Fibroblast of lung (primary cell): ENCODE measurements at regions not wholly inside any gene's neighbourhood (a gene's known extent, or its start where the extent isn't known, plus 50 kb on each side); places are given as distances from the start of the nearest gene placed in this dataset.

ENCODE experiments used
- DNase-seq, 2 donors: peaks; one replicate each; pipeline versions ENCODE4 v3.0.0 to v3.0.0-alpha.2; 2010; ENCODE audit warnings: low read depth in 2 of 2
- H2AFZ ChIP-seq: 2 replicates; pipeline ENCODE4 v1.5.1; 2012; ENCODE audit warnings: low read length, control low read depth, inconsistent platforms
- H3K27ac ChIP-seq: 2 replicates; pipeline ENCODE4 v1.5.1; 2011; ENCODE audit warnings: low read length, control low read depth; ENCODE audit not compliant: insufficient read depth
- H3K27me3 ChIP-seq: 2 replicates; pipeline ENCODE4 v1.5.1; 2011; ENCODE audit warnings: mild to moderate bottlenecking, low read length; ENCODE audit not compliant: control insufficient read depth, insufficient read depth
- H3K36me3 ChIP-seq: 2 replicates; pipeline ENCODE4 v1.5.1; 2011; ENCODE audit warnings: low read length; ENCODE audit not compliant: control insufficient read depth, insufficient read depth
- H3K4me1 ChIP-seq: 2 replicates; pipeline ENCODE4 v1.5.1; 2011; ENCODE audit warnings: low read length; ENCODE audit not compliant: control insufficient read depth, insufficient read depth; ENCODE audit errors: extremely low read depth
- H3K4me2 ChIP-seq: 2 replicates; pipeline ENCODE4 v1.5.1; 2011; ENCODE audit warnings: low read length, control low read depth; ENCODE audit not compliant: insufficient read depth; ENCODE audit errors: extremely low read depth
- H3K4me3 ChIP-seq, 4 experiments: fragments of 200-600 bp in 1 of 4; sonication (generic) in 1 of 4; replicated peaks in 1 of 4; 2 replicates each; pipeline ENCODE4 v1.5.1; 2011 to 2016; ENCODE audit warnings: low read length in 4 of 4, low read depth in 3 of 4, mild to moderate bottlenecking in 3 of 4, control low read depth in 2 of 4, inconsistent platforms in 1 of 4, mixed read lengths in 1 of 4; ENCODE audit not compliant: insufficient read depth in 1 of 4; ENCODE audit errors: control extremely low read depth in 1 of 4
- H3K79me2 ChIP-seq: 2 replicates; pipeline ENCODE4 v1.5.1; 2012; ENCODE audit warnings: mild to moderate bottlenecking, low read length, inconsistent platforms; ENCODE audit not compliant: control insufficient read depth, insufficient read depth
- H3K9ac ChIP-seq: 2 replicates; pipeline ENCODE4 v1.5.1; 2011; ENCODE audit warnings: mild to moderate bottlenecking, low read length, control low read depth; ENCODE audit not compliant: insufficient read depth
- H3K9me3 ChIP-seq: 2 replicates; pipeline ENCODE4 v1.5.1; 2012; ENCODE audit warnings: low read depth, low read length; ENCODE audit not compliant: control insufficient read depth, insufficient read depth
- H4K20me1 ChIP-seq: 2 replicates; pipeline ENCODE4 v1.5.1; 2011; ENCODE audit warnings: low read length; ENCODE audit not compliant: control insufficient read depth, insufficient read depth; ENCODE audit errors: extremely low read depth
- EZH2 ChIP-seq: IDR thresholded peaks from 2 replicates; pipeline ENCODE4 v1.5.1; 2012; ENCODE audit warnings: low read length, control low read depth, mild to moderate bottlenecking; ENCODE audit errors: missing control alignments
- TF ChIP-seq, protein P1 (sequence below), 2 donors: IDR thresholded peaks in 1 of 2; conservative IDR thresholded peaks in 1 of 2; 1 replicate in 1 of 2; 2 replicates in 1 of 2; pipeline ENCODE4 v1.5.1; 2011 to 2012; ENCODE audit warnings: low read length in 2 of 2, control low read depth in 1 of 2, inconsistent platforms in 1 of 2, low read depth in 1 of 2, mild to moderate bottlenecking in 1 of 2

DNA sequence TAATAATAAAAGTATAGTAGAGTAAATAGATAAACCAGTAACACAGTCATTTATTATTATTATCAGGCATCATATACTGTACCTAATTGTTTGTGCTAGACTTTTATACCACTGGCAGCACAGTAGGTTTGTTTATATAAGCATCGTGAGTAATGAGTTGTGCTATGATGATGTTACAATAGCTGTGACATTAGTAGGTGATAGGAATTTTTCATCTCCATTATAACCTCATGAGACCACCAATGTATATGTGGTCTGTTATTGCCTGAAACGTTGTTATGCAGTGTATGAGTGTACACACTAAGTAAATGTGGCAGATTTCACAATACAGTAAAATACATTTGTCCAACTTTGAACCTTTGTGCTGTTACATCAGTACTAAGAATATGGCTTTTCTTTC, 72.7 kb upstream of the SPATA31D4 start:
- H3K27ac ChIP-seq: no peak overlapping the region

DNA sequence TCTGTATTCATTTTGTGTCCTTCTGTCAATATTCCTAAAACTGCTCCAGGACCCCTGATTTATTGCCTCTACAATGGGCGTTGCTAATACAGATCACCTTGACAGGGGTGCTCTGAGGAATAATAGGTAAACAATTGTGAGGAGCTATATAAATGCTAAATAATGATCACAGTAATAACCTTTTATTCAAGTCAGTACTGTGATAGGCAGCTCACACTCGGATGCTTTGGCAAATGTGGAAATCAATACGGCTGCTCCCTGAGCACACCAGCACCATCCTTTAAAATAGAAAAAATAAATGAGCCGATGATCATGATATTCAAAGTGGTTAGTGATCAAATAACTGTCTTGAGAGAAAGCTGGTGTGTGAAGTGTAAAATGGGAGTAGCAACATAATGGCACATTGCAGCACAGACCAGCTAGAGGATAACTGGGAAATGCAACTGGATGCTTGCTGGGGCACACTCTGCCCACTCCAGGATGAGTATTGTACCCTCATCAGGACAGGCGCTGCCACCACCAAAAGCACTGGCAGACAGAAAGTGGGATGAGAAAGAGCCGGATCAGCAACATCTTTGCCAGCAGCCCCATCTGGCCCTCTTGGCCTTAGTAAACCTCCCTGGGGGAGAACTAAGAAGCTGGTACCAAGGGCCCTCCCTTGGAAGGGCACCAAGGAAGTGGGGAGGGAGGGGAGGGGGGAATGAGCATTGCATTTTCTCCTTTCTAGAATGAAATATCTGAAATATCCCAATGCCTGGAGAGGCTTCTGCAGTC, 69.4 kb upstream of the SPATA31D4 start:
- no peak for TF ChIP-seq EZH2
- TF ChIP-seq, protein P1, sequence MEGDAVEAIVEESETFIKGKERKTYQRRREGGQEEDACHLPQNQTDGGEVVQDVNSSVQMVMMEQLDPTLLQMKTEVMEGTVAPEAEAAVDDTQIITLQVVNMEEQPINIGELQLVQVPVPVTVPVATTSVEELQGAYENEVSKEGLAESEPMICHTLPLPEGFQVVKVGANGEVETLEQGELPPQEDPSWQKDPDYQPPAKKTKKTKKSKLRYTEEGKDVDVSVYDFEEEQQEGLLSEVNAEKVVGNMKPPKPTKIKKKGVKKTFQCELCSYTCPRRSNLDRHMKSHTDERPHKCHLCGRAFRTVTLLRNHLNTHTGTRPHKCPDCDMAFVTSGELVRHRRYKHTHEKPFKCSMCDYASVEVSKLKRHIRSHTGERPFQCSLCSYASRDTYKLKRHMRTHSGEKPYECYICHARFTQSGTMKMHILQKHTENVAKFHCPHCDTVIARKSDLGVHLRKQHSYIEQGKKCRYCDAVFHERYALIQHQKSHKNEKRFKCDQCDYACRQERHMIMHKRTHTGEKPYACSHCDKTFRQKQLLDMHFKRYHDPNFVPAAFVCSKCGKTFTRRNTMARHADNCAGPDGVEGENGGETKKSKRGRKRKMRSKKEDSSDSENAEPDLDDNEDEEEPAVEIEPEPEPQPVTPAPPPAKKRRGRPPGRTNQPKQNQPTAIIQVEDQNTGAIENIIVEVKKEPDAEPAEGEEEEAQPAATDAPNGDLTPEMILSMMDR (conservative IDR thresholded peaks at IDR 0.05 in 1 of 2, IDR thresholded peaks at IDR 0.05 in 1 of 2; ENCODE audit: low read depth in 1 of 2, low read length in 2 of 2): no peak
- DNase-seq: no peak
- Histone ChIP-seq H3K4me2 (no peak overlapping the region), H3K27ac (no peak overlapping the region), H4K20me1 (no peaks in the 10 kb centered on the region), H3K4me3 (no peak overlapping the region), H3K79me2 (no peaks in the 10 kb centered on the region), H2AFZ (no peak overlapping the region), H3K9ac (no peak overlapping the region), H3K27me3 (no peaks in the 10 kb centered on the region), H3K9me3 (no peaks in the 10 kb centered on the region), H3K4me1 (no peaks in the 10 kb centered on the region), H3K36me3 (no peaks in the 10 kb centered on the region)

More for the DNA sequence above, 72.7 kb upstream of the SPATA31D4 start:
- DNase-seq: peak; percentile 75 to 79
- H3K4me1 ChIP-seq: no peaks in the 10 kb centered on the region
- no peak overlapping the region for H3K9ac ChIP-seq
- no peak overlapping the region for H2AFZ ChIP-seq
- H4K20me1 ChIP-seq: no peaks in the 10 kb centered on the region
- no peaks in the 10 kb centered on the region for H3K9me3 ChIP-seq
- TF ChIP-seq, protein P1 (conservative IDR thresholded peaks at IDR 0.05 in 1 of 2, IDR thresholded peaks at IDR 0.05 in 1 of 2; ENCODE audit: low read depth in 1 of 2, low read length in 2 of 2): no peak
- TF ChIP-seq EZH2: no peak
- no peaks in the 10 kb centered on the region for H3K79me2 ChIP-seq
- H3K4me3 ChIP-seq: no peak overlapping the region
- H3K4me2 ChIP-seq: no peak overlapping the region
- no peaks in the 10 kb centered on the region for H3K27me3 ChIP-seq
- no peaks in the 10 kb centered on the region for H3K36me3 ChIP-seq

DNA sequence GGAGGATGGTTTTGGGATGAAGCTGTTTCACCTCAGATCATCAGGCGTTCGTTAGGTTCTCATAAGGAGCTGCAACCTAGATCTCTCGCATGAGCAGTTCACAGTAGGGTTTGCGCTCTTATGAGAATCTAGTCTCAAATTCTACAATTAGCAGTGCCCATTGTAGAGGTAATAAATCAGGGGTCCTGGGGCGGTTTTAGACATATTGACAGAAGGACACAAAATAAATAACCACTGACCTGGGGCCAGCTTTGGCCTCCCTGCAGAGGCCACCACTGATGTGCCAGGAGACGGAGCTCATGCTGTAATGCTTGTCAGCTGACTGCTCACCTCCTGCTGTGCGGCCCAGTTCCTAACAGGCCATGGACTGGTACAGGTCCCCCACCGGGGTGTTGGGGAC, 67.6 kb upstream of the SPATA31D4 start:
- Histone ChIP-seq H3K9ac (no peak overlapping the region), H3K4me2 (no peak overlapping the region), H3K9me3 (no peaks in the 10 kb centered on the region), H4K20me1 (no peaks in the 10 kb centered on the region), H3K4me3 (no peak overlapping the region), H3K27me3 (no peaks in the 10 kb centered on the region), H3K4me1 (no peaks in the 10 kb centered on the region), H3K27ac (no peak overlapping the region), H2AFZ (no peak overlapping the region), H3K36me3 (no peaks in the 10 kb centered on the region), H3K79me2 (no peaks in the 10 kb centered on the region)
- TF ChIP-seq EZH2: no peak
- TF ChIP-seq, protein P1 (conservative IDR thresholded peaks at IDR 0.05 in 1 of 2, IDR thresholded peaks at IDR 0.05 in 1 of 2; ENCODE audit: low read depth in 1 of 2, low read length in 2 of 2): no peak
- no peak for DNase-seq
